ENCODE measurements at regions not wholly inside any gene's neighbourhood (a gene's known extent, or its start where the extent isn't known, plus 50 kb on each side); places are given as distances from the start of the nearest gene placed in this dataset.
"Not testable (repeated sequence)": the region's sequence is repeated elsewhere in the genome, so short reads cannot be mapped to it uniquely, and the experiment has no call there.

DNA sequence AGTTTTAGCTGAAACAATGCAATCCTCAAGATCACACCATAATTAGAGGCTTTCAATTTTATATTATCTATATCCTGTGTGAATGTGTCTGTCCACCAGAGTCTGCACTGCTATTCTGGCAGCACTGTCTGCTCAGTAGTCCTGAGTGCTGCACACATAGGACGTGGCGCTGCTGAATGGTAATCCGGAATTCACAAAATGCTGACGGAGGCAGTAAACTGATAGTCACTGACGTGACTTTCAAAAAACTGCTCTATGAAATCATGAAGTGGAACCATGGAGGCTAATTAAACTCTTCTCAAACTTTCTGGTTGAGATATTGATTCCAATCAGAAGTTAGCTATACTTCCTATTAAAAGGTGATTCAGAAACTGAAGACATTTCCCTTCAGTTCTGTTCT, 190.8 kb upstream of the NOX3 start:
- Mint-ChIP-seq H3K4me1 (peaks cover 9% of the 10 kb centered on the region), H3K4me3 (no peak overlapping the region), H3K27ac (no peak overlapping the region), H3K27me3 (no peaks in the 10 kb centered on the region), H3K9me3 (peaks cover 7% of the 10 kb centered on the region), H3K36me3 (no peaks in the 10 kb centered on the region)
- no peak for ATAC-seq

- Mint-ChIP-seq H3K4me1 (peaks cover 9% of the 10 kb centered on the region), H3K9me3 (peaks cover 7% of the 10 kb centered on the region), H3K4me3 (no peak overlapping the region), H3K36me3 (no peaks in the 10 kb centered on the region), H3K27ac (no peak overlapping the region), H3K27me3 (no peaks in the 10 kb centered on the region)
- ATAC-seq, result no peak
These were observed 189.7 kb upstream of the NOX3 start for GRCh38 chr6:155645325-155645724.

- H3K27ac Mint-ChIP-seq, result no peak overlapping the region
- peaks cover 7% of the 10 kb centered on the region for H3K9me3 Mint-ChIP-seq
- no peaks in the 10 kb centered on the region for H3K4me1 Mint-ChIP-seq
- H3K36me3 Mint-ChIP-seq, result no peaks in the 10 kb centered on the region
- H3K4me3 Mint-ChIP-seq, result no peak overlapping the region
- no peak for ATAC-seq
- no peaks in the 10 kb centered on the region for H3K27me3 Mint-ChIP-seq
These were observed 186.0 kb upstream of the NOX3 start for GRCh38 chr6:155641603-155642002.

GRCh38 chr6:155638200-155638599, 182.6 kb upstream of the NOX3 start:
- Mint-ChIP-seq H3K36me3 (no peaks in the 10 kb centered on the region), H3K9me3 (peaks cover 7% of the 10 kb centered on the region), H3K4me1 (no peaks in the 10 kb centered on the region), H3K27ac (no peak overlapping the region), H3K27me3 (peaks cover 8% of the 10 kb centered on the region), H3K4me3 (no peak overlapping the region)
- ATAC-seq, result no peak

GRCh38 chr6:155635416-155635815, 179.8 kb upstream of the NOX3 start:
- no peak overlapping the region for H3K4me3 Mint-ChIP-seq
- no peaks in the 10 kb centered on the region for H3K36me3 Mint-ChIP-seq
- no peaks in the 10 kb centered on the region for H3K9me3 Mint-ChIP-seq
- peaks cover 8% of the 10 kb centered on the region for H3K27me3 Mint-ChIP-seq
- H3K4me1 Mint-ChIP-seq, result no peaks in the 10 kb centered on the region
- no peak overlapping the region for H3K27ac Mint-ChIP-seq
- ATAC-seq, result no peak

GRCh38 chr6:155630085-155630484, 174.4 kb upstream of the NOX3 start:
- Mint-ChIP-seq H3K4me3 (no peak overlapping the region), H3K9me3 (peaks cover 12% of the 10 kb centered on the region)
- ATAC-seq, result no peak

GRCh38 chr6:155629652-155630051, 174.0 kb upstream of the NOX3 start:
- Mint-ChIP-seq H3K27ac (no peak overlapping the region), H3K27me3 (no peaks in the 10 kb centered on the region), H3K4me3 (no peak overlapping the region), H3K9me3 (peaks cover 12% of the 10 kb centered on the region), H3K4me1 (peaks cover 11% of the 10 kb centered on the region), H3K36me3 (no peaks in the 10 kb centered on the region)
- ATAC-seq, result no peak

More at GRCh38 chr6:155630085-155630484, 174.4 kb upstream of the NOX3 start:
- Mint-ChIP-seq H3K27ac (no peak overlapping the region), H3K27me3 (no peaks in the 10 kb centered on the region), H3K4me1 (peaks cover 11% of the 10 kb centered on the region), H3K36me3 (no peaks in the 10 kb centered on the region)

DNA sequence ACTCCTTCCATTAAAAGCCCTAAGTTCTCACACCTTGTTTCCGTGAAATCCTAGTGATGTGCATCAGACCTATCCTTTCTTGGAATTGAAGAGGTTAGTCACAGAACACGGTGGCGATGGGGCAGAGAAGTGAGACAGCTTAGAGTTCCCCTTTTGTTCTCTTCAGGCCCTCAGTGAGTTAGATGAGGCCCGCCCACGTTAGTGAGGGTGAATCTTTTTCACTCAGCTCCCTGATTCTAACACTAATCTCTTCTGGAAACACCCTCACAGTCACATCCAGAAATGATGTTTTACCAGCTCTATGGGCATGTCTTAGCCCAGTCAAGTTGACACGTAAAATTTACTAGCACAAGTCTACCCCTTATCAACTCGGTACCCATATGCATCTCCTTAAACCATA, 172.7 kb upstream of the NOX3 start:
- Mint-ChIP-seq H3K27ac (no peak overlapping the region), H3K4me3 (no peak overlapping the region)
- peak; percentile 85 for ATAC-seq

GRCh38 chr6:155627722-155628212, 172.1 kb upstream of the NOX3 start:
- H3K27me3 Mint-ChIP-seq, H3K36me3 Mint-ChIP-seq, H3K27ac Mint-ChIP-seq, H3K4me3 Mint-ChIP-seq, ATAC-seq: not testable (repeated sequence)
- H3K9me3 Mint-ChIP-seq, result peaks cover 12% of the 10 kb centered on the region
- peaks cover 11% of the 10 kb centered on the region for H3K4me1 Mint-ChIP-seq

More for the DNA sequence above, 172.7 kb upstream of the NOX3 start:
- Mint-ChIP-seq H3K9me3 (peaks cover 12% of the 10 kb centered on the region), H3K4me1 (peaks cover 11% of the 10 kb centered on the region), H3K27me3 (no peaks in the 10 kb centered on the region), H3K36me3 (no peaks in the 10 kb centered on the region)

DNA sequence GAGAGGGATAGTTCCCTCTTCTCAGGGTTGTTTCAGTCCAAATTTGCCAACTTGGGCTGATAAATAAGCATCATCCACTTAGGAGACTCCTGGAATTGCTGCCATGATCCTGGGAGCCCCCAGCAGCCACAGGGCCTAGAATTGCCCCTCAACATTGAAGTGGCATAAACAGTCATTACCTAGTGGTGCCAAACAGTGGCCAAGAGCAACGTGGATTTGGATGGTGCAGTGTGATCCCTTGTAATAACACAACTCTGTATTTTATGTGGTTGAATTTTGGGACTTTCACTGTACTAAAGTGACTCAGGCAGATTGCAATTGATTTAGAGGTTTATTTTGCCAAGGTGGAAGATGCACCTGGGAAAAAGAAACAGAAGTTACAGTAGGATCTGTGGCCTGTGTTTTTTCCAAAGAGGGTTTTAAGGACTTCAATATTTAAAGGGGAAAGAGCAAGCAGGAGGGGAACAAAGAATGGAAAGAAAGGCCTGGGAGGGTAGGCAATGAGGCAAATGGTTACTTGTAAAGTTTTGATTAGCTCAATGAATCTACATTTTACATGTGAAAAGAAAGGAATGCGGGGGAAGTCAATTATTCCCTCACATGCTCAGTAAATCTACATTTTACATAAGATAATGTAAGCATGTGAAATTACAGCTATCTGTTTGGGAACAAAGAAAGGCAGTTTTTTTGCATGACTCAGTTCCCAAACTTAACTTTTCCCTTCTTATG, 168.0 kb upstream of the NOX3 start:
- Mint-ChIP-seq H3K4me3 (no peak overlapping the region), H3K9me3 (peaks cover 8% of the 10 kb centered on the region), H3K4me1 (peaks cover 9% of the 10 kb centered on the region), H3K27me3 (no peaks in the 10 kb centered on the region), H3K27ac (no peak overlapping the region), H3K36me3 (no peaks in the 10 kb centered on the region)
- no peak for ATAC-seq

DNA sequence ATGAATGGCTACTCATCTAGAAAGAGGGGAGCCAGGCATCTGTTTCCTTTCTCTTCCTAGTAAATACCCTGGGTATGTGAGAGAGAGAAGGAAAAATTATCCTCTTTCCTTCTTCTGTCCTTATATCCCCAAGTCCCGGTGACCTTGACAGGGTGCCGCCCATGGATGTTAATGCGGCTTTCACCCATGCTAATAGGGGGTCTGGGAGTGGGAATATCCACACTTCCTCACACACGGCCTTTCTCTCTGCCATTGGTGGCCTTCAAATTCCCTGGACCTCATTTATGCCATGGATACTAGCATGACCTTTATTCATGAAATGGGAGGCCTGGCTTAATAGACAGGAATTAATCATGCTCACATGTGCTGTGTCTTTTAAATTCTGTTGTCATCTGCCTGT, 159.0 kb upstream of the NOX3 start:
- H3K27ac Mint-ChIP-seq, result no peak overlapping the region
- H3K4me1 Mint-ChIP-seq, result no peaks in the 10 kb centered on the region
- no peak overlapping the region for H3K4me3 Mint-ChIP-seq
- peaks cover 6% of the 10 kb centered on the region for H3K9me3 Mint-ChIP-seq
- no peaks in the 10 kb centered on the region for H3K27me3 Mint-ChIP-seq
- ATAC-seq, result no peak
- no peaks in the 10 kb centered on the region for H3K36me3 Mint-ChIP-seq

GRCh38 chr6:155611742-155612141, 156.1 kb upstream of the NOX3 start:
- H3K4me1 Mint-ChIP-seq, result no peaks in the 10 kb centered on the region
- H3K27ac Mint-ChIP-seq, result no peak overlapping the region
- no peak overlapping the region for H3K4me3 Mint-ChIP-seq
- ATAC-seq, result no peak
- no peaks in the 10 kb centered on the region for H3K36me3 Mint-ChIP-seq
- H3K9me3 Mint-ChIP-seq, result peaks cover 6% of the 10 kb centered on the region
- H3K27me3 Mint-ChIP-seq, result no peaks in the 10 kb centered on the region

DNA sequence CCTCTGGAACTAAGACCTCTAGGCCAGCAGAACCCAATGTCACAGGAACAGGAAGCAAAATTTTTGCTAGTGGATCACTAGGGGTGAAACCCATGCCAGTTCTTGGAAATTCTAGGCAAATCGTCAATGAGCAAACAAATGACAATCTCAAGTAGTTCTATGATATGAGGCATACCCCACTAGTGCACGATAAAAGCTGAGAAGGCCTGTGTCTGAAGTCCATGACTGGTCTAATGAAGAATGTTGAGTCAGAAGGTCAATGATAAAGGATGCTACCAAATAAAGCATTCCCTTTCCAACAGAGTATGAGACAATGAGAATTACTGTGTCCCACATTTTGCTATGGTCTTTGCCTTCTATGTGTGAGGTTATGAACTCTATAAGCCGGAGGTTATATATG, 149.4 kb upstream of the NOX3 start:
- ATAC-seq, result no peak
- Mint-ChIP-seq H3K9me3 (peaks cover 2% of the 10 kb centered on the region), H3K4me3 (no peak overlapping the region), H3K4me1 (no peaks in the 10 kb centered on the region), H3K27me3 (no peaks in the 10 kb centered on the region), H3K27ac (no peak overlapping the region), H3K36me3 (no peaks in the 10 kb centered on the region)

DNA sequence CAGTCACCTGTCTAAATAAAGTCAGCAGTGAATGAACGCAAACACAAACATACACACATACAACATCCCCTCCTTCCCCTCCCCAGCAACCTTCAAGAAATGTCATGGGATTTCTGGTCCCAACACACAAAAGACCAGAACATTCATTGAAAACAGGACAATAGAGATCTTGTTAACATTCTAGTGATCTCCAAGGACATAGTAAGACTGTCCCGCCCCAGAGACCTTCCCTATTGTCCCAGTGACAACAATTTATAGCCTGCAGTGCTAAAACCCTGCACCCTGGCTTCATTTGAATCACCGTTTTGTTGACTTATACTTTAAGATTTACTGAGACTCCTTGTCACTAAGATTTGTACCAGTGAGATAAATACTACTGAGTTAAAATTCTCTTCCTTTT, 143.9 kb upstream of the NOX3 start:
- H3K27ac Mint-ChIP-seq, result no peak overlapping the region
- peaks cover 9% of the 10 kb centered on the region for H3K27me3 Mint-ChIP-seq

DNA sequence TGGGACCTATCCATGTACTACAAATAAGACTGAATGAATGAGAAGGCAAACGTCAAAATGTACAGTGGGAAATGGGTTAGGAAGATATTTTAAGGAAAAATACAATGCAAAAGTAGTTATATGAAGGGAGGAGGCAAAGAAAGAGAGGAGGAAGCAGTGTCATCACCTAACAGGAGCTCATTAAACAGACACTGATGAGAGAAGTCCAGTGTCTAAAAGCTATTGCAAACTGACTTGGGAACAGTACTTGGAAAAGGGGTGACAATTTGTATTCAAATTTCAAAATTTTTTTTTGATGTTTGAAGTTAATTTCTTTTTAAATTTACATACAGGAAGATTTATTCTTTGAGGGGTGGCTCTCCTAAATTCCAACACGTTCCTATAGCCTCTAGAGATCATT, 143.5 kb upstream of the NOX3 start:
- Mint-ChIP-seq H3K4me1 (no peaks in the 10 kb centered on the region), H3K36me3 (no peaks in the 10 kb centered on the region), H3K27ac (no peak overlapping the region), H3K9me3 (no peaks in the 10 kb centered on the region), H3K27me3 (peaks cover 9% of the 10 kb centered on the region), H3K4me3 (no peak overlapping the region)
- no peak for ATAC-seq

More for the DNA sequence above, 143.9 kb upstream of the NOX3 start:
- no peaks in the 10 kb centered on the region for H3K4me1 Mint-ChIP-seq
- no peaks in the 10 kb centered on the region for H3K9me3 Mint-ChIP-seq
- H3K4me3 Mint-ChIP-seq, result no peak overlapping the region
- ATAC-seq, result no peak
- H3K36me3 Mint-ChIP-seq, result no peaks in the 10 kb centered on the region

- H3K27ac Mint-ChIP-seq, result no peak overlapping the region
- ATAC-seq, result no peak
- no peak overlapping the region for H3K4me3 Mint-ChIP-seq
- peaks cover 20% of the 10 kb centered on the region for H3K27me3 Mint-ChIP-seq
- no peaks in the 10 kb centered on the region for H3K36me3 Mint-ChIP-seq
- H3K4me1 Mint-ChIP-seq, result no peaks in the 10 kb centered on the region
- H3K9me3 Mint-ChIP-seq, result no peaks in the 10 kb centered on the region
These were observed 139.6 kb upstream of the NOX3 start for GRCh38 chr6:155595284-155595683.
